Smooth muscle cell (in vitro differentiated cells): ENCODE measurements at regions not wholly inside any gene's neighbourhood (a gene's known extent, or its start where the extent isn't known, plus 50 kb on each side); places are given as distances from the start of the nearest gene placed in this dataset.
A peak's percentile ranks its signal among the peaks of the same experiment; 100 is the strongest.
"Not testable (repeated sequence)": the region's sequence is repeated elsewhere in the genome, so short reads cannot be mapped to it uniquely, and the experiment has no call there.

Source experiments
- DNase-seq: peaks from one replicate; lab custom pipeline; 2025; ENCODE audit not compliant: unreplicated experiment; lab: John Stamatoyannopoulos, UW
- H2AFZ ChIP-seq: fragments of 200-600 bp; sonication (generic); 2 replicates; pipeline ENCODE4 v1.6.0; 2016; ENCODE audit warnings: antibody characterized with exemption, low read depth, mild to moderate bottlenecking
- H3F3A ChIP-seq: fragments of 200-600 bp; sonication (generic); 2 replicates; pipeline ENCODE4 v1.6.0; 2017; ENCODE audit warnings: antibody characterized with exemption, low read depth
- H3K27ac ChIP-seq: fragments of 200-600 bp; sonication (generic); 2 replicates; pipeline ENCODE4 v1.5.1; 2016; ENCODE audit warnings: low read depth, mild to moderate bottlenecking
- H3K27me3 ChIP-seq: fragments of 200-600 bp; sonication (generic); 2 replicates; pipeline ENCODE4 v1.6.1; 2016; ENCODE audit warnings: low read depth, mild to moderate bottlenecking
- H3K36me3 ChIP-seq: fragments of 200-600 bp; sonication (generic); 2 replicates; pipeline ENCODE4 v1.5.1; 2016; ENCODE audit warnings: low read depth
- H3K4me1 ChIP-seq: fragments of 200-600 bp; sonication (generic); 2 replicates; pipeline ENCODE4 v1.5.1; 2016; ENCODE audit warnings: low read depth
- H3K4me2 ChIP-seq: fragments of 200-600 bp; sonication (generic); 2 replicates; pipeline ENCODE4 v1.6.0; 2016; ENCODE audit warnings: mild to moderate bottlenecking
- H3K4me3 ChIP-seq: fragments of 200-600 bp; sonication (generic); 2 replicates; pipeline ENCODE4 v1.5.1; 2016; ENCODE audit warnings: mild to moderate bottlenecking
- H3K79me2 ChIP-seq: fragments of 200-600 bp; sonication (generic); 2 replicates; pipeline ENCODE4 v1.6.0; 2016; ENCODE audit warnings: low read depth, mild to moderate bottlenecking
- H3K9ac ChIP-seq: fragments of 200-600 bp; sonication (generic); 2 replicates; pipeline ENCODE4 v1.6.0; 2016; ENCODE audit warnings: low read depth
- H3K9me3 ChIP-seq: fragments of 200-600 bp; sonication (generic); replicated peaks from 2 replicates; pipeline ENCODE4 v1.5.1; 2016; ENCODE audit warnings: low read depth
- H4K20me1 ChIP-seq: fragments of 200-600 bp; sonication (generic); 2 replicates; pipeline ENCODE4 v1.6.0; 2016; ENCODE audit warnings: low read depth
- WGBS: methylation state at CpG from one replicate; pipeline ENCODE4 v1.1.7; 2016; ENCODE audit warnings: low lambda C conversion rate; 5-methylcytosine and 5-hydroxymethylcytosine counted together
- TF ChIP-seq, protein P1 (sequence below): fragments of 200-600 bp; sonication (generic); IDR thresholded peaks from 2 replicates; pipeline ENCODE4 v1.5.1; 2017; ENCODE audit warnings: borderline replicate concordance, mild to moderate bottlenecking, antibody characterized with exemption; ENCODE audit not compliant: insufficient read depth, poor library complexity, severe bottlenecking

DNA sequence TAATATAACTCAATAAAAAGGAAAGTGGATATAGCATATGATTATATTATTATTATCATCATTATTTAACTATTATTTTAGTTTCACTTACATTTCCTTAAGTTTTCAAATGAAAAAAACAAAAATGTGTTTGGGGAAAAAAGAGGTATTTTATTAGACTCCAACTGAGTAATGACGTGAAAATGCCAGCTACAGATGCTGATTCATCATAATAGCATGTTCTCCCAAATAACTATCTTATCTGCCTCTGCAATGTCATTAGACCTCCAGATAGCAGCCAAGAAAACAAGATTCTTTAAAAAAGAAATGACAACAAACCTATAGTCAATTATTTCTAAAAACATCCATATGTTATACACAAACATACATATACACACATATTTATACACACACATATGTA is 1071.9 kb upstream of the TMPRSS15 start:
- no peaks in the 10 kb centered on the region for H3K27me3 ChIP-seq
- H3F3A ChIP-seq, result no peaks in the 10 kb centered on the region
- H4K20me1 ChIP-seq, result no peaks in the 10 kb centered on the region
- H3K79me2 ChIP-seq, result no peaks in the 10 kb centered on the region
- H3K9me3 ChIP-seq, result no peaks in the 10 kb centered on the region
- H3K36me3 ChIP-seq, result no peaks in the 10 kb centered on the region
- no peak overlapping the region for H3K9ac ChIP-seq
- no peaks in the 10 kb centered on the region for H3K4me1 ChIP-seq
- H3K4me3 ChIP-seq, result no peak overlapping the region
- H3K27ac ChIP-seq, result peak overlapping the region; percentile 15
- no peak for DNase-seq
- whole genome bisulfite sequencing, result 19% methylated on average over 1 of the region's 1 CpG
- no peak overlapping the region for H2AFZ ChIP-seq
- H3K4me2 ChIP-seq, result no peak overlapping the region
- TF ChIP-seq, protein P1, sequence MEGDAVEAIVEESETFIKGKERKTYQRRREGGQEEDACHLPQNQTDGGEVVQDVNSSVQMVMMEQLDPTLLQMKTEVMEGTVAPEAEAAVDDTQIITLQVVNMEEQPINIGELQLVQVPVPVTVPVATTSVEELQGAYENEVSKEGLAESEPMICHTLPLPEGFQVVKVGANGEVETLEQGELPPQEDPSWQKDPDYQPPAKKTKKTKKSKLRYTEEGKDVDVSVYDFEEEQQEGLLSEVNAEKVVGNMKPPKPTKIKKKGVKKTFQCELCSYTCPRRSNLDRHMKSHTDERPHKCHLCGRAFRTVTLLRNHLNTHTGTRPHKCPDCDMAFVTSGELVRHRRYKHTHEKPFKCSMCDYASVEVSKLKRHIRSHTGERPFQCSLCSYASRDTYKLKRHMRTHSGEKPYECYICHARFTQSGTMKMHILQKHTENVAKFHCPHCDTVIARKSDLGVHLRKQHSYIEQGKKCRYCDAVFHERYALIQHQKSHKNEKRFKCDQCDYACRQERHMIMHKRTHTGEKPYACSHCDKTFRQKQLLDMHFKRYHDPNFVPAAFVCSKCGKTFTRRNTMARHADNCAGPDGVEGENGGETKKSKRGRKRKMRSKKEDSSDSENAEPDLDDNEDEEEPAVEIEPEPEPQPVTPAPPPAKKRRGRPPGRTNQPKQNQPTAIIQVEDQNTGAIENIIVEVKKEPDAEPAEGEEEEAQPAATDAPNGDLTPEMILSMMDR, result no peak

DNA sequence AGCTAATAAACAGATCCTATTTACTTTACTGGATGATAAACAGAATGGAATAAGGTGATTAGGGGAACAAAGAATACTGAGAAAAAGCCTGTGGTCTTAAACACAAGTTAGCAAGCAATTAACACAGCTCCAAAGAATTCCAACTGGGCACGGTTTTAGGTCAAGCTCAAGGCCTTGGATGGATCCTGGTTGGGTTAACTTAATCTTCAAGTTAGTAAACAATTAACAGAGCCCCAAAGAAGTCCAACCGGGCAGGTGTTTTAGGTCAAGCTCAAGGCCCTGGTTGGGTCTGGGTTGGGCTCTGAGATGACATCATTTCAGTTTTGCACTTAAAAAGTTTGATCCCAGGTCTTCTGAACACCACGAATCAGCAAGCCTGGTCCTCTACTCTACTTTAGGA is 1086.3 kb upstream of the TMPRSS15 start:
- H3K79me2 ChIP-seq, result no peaks in the 10 kb centered on the region
- TF ChIP-seq, protein P1, result no peak
- 68% methylated on average over 3 of the region's 3 CpGs for WGBS
- H3K4me2 ChIP-seq, result no peak overlapping the region
- H3K36me3 ChIP-seq, result no peaks in the 10 kb centered on the region
- H3K27me3 ChIP-seq, result no peaks in the 10 kb centered on the region
- peak overlapping the region; percentile 43 for H2AFZ ChIP-seq
- no peak overlapping the region for H3K27ac ChIP-seq
- no peak overlapping the region for H3K4me3 ChIP-seq
- H3K9me3 ChIP-seq, result no peaks in the 10 kb centered on the region
- no peaks in the 10 kb centered on the region for H4K20me1 ChIP-seq
- H3K4me1 ChIP-seq, result no peaks in the 10 kb centered on the region
- DNase-seq, result no peak
- no peak overlapping the region for H3K9ac ChIP-seq
- H3F3A ChIP-seq, result no peaks in the 10 kb centered on the region

DNA sequence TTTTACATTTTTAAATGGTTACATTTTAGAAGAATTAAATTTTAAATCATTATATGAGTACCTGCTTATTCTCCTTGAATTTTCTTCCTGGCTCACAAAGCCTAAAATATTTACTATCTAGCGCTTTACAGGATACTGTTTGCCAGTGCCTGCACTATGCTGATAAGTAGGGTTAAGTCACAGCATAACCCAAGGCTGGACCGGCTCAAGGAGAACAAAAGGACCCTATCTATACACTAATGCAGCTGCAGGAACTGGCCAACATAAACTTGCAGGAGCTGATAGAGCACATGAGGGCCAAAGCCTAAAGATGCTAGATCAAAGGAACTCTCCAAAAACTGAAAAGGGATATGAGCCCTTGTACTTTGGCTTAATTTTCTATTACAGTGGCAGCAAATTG is 1086.9 kb upstream of the TMPRSS15 start:
- Histone ChIP-seq H3K9me3 (no peaks in the 10 kb centered on the region), H2AFZ (no peak overlapping the region), H3F3A (no peaks in the 10 kb centered on the region), H3K9ac (no peak overlapping the region), H3K27me3 (no peaks in the 10 kb centered on the region), H3K27ac (no peak overlapping the region), H3K4me1 (no peaks in the 10 kb centered on the region), H3K4me2 (no peak overlapping the region), H4K20me1 (no peaks in the 10 kb centered on the region), H3K4me3 (no peak overlapping the region), H3K36me3 (no peaks in the 10 kb centered on the region), H3K79me2 (no peaks in the 10 kb centered on the region)
- TF ChIP-seq, protein P1, result no peak
- no peak for DNase-seq
- 40% methylated on average over 2 of the region's 2 CpGs for WGBS

DNA sequence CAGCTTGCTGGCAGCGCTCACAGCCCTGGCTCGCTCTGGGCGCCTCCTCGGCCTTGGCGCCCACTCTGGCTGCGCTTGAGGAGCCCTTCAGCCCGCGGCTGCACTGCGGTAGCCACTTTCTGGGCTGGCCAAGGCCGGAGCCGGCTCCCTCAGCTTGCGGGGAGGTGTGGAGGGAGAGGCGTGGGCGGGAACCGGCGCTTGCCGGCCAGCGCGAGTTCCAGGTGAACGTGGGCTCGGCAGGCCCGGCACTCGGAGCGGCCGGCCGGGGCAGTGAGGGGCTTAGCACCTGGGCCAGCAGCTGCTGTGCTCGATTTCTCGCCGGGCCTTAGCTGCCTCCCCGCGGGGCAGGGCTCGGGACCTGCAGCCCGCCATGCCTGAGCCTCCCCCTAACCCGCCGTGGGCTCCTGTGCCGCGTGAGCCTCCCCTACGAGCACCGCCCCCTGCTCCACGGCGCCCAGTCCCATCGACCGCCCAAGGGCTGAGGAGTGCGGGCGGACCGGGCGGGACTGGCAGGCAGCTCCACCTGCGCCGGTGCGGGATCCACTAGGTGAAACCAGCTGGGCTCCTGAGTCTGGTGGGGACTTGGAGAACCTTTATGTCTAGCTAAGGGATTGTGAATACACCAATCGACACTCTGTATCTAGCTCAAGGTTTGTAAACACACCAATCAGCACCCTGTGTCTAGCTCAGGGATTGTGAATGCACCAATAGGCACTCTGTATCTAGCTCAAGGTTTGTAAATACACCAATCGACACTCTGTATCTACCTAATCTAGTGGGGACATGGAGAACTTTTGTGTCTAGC is 1090.1 kb upstream of the TMPRSS15 start:
- WGBS, result 95% methylated on average over 50 of the region's 52 CpGs
- not testable (repeated sequence) for H3K27ac ChIP-seq, H3K27me3 ChIP-seq, H3K79me2 ChIP-seq, H3K4me3 ChIP-seq, DNase-seq, H3K36me3 ChIP-seq, H3K4me1 ChIP-seq, H3K4me2 ChIP-seq, H3K9ac ChIP-seq, H4K20me1 ChIP-seq, H3K9me3 ChIP-seq, H3F3A ChIP-seq, H2AFZ ChIP-seq
